ENCODE measurements at regions not wholly inside any gene's neighbourhood (a gene's known extent, or its start where the extent isn't known, plus 50 kb on each side); places are given as distances from the start of the nearest gene placed in this dataset.

GRCh38 chr19:33888665-33889064, 92.0 kb downstream of the KCTD15 start:
- no peak for TF ChIP-seq EGR1 (IDR thresholded peaks at IDR 0.05)
- TF ChIP-seq REST (IDR thresholded peaks at IDR 0.05; ENCODE audit: low read depth), result no peak
- TF ChIP-seq YY1 (IDR thresholded peaks at IDR 0.05; ENCODE audit: low read depth), result no peak
- no peak for TF ChIP-seq TEAD4 (IDR thresholded peaks at IDR 0.05)
- TF ChIP-seq FOXM1 (IDR thresholded peaks at IDR 0.05; ENCODE audit: borderline replicate concordance, low read depth), result no peak
- no peak for TF ChIP-seq CREB1 (IDR thresholded peaks at IDR 0.05; ENCODE audit: low read depth)

- TF ChIP-seq TCF12 (IDR thresholded peaks at IDR 0.05; ENCODE audit: low read depth) (no peak), EGR1 (IDR thresholded peaks at IDR 0.05) (no peak), NFIC (IDR thresholded peaks at IDR 0.05) (no peak), REST (IDR thresholded peaks at IDR 0.05; ENCODE audit: low read depth) (no peak), MAX (IDR thresholded peaks at IDR 0.05) (no peak), CREB1 (IDR thresholded peaks at IDR 0.05; ENCODE audit: low read depth) (no peak), RAD21 (IDR thresholded peaks at IDR 0.05; ENCODE audit: low read depth) (no peak), ZBTB7A (IDR thresholded peaks at IDR 0.05; ENCODE audit: low read depth) (no peak), CEBPB (IDR thresholded peaks at IDR 0.05) (no peak), YY1 (IDR thresholded peaks at IDR 0.05; ENCODE audit: low read depth) (no peak), TEAD4 (IDR thresholded peaks at IDR 0.05) (no peak), USF1 (IDR thresholded peaks at IDR 0.05) (no peak), FOXM1 (IDR thresholded peaks at IDR 0.05; ENCODE audit: borderline replicate concordance, low read depth) (no peak), EP300 (IDR thresholded peaks at IDR 0.05; ENCODE audit: borderline replicate concordance) (no peak), TAF1 (IDR thresholded peaks at IDR 0.05; ENCODE audit: low read depth) (no peak)
Measured at GRCh38 chr19:33890569-33890968, 93.9 kb downstream of the KCTD15 start.

- TF ChIP-seq TCF12 (IDR thresholded peaks at IDR 0.05; ENCODE audit: low read depth) (no peak), YY1 (IDR thresholded peaks at IDR 0.05; ENCODE audit: low read depth) (no peak), TAF1 (IDR thresholded peaks at IDR 0.05; ENCODE audit: low read depth) (no peak)
Measured at GRCh38 chr19:33891773-33892172, 95.1 kb downstream of the KCTD15 start.

- TF ChIP-seq RAD21 (IDR thresholded peaks at IDR 0.05; ENCODE audit: low read depth), result no peak
- no peak for TF ChIP-seq EGR1 (IDR thresholded peaks at IDR 0.05)
- TF ChIP-seq TEAD4 (IDR thresholded peaks at IDR 0.05), result no peak
- no peak for TF ChIP-seq CEBPB (IDR thresholded peaks at IDR 0.05)
- TF ChIP-seq TAF1 (IDR thresholded peaks at IDR 0.05; ENCODE audit: low read depth), result no peak
- no peak for TF ChIP-seq YY1 (IDR thresholded peaks at IDR 0.05; ENCODE audit: low read depth)
- no peak for TF ChIP-seq REST (IDR thresholded peaks at IDR 0.05; ENCODE audit: low read depth)
- no peak for TF ChIP-seq NFIC (IDR thresholded peaks at IDR 0.05)
- TF ChIP-seq USF1 (IDR thresholded peaks at IDR 0.05), result no peak
- no peak for TF ChIP-seq MAX (IDR thresholded peaks at IDR 0.05)
Measured at GRCh38 chr19:33894787-33895186, 98.1 kb downstream of the KCTD15 start.

GRCh38 chr19:33895366-33895765, 98.7 kb downstream of the KCTD15 start:
- TF ChIP-seq MAX (IDR thresholded peaks at IDR 0.05) (no peak), RAD21 (IDR thresholded peaks at IDR 0.05; ENCODE audit: low read depth) (no peak), YY1 (IDR thresholded peaks at IDR 0.05; ENCODE audit: low read depth) (no peak), USF1 (IDR thresholded peaks at IDR 0.05) (no peak), TAF1 (IDR thresholded peaks at IDR 0.05; ENCODE audit: low read depth) (no peak), TEAD4 (IDR thresholded peaks at IDR 0.05) (no peak), TCF12 (IDR thresholded peaks at IDR 0.05; ENCODE audit: low read depth) (no peak)

Data from Ishikawa (cell line).